HEK293 (cell line): ENCODE measurements at regions not wholly inside any gene's neighbourhood (a gene's known extent, or its start where the extent isn't known, plus 50 kb on each side); places are given as distances from the start of the nearest gene placed in this dataset.

Experiments
- CTCF ChIA-PET: fragments of 350-600 bp; formaldehyde crosslinking; extraction: SDS; loops from one replicate; lab custom pipeline; 2021; ENCODE audit warnings: antibody characterized with exemption; lab: Yijun Ruan, JAX
- POLR2A ChIA-PET: fragments of 300-600 bp; formaldehyde crosslinking; extraction: SDS; loops from one replicate; lab custom pipeline; 2020; ENCODE audit warnings: antibody characterized with exemption, inconsistent platforms; lab: Yijun Ruan, JAX
- H3K27ac ChIP-seq: fragments of 200-500 bp; sonication (Bioruptor generic); 2 replicates; pipeline ENCODE4 v1.5.1; 2014; ENCODE audit warnings: low read depth, low read length, control low read depth, inconsistent platforms; ENCODE audit errors: extremely low read depth
- H3K36me3 ChIP-seq, 2 experiments: fragments of 200-500 bp in 1 of 2; sonication (Bioruptor generic) in 1 of 2; 1 replicate in 1 of 2; 2 replicates in 1 of 2; pipeline ENCODE4 v1.5.1; 2014 to 2017; ENCODE audit warnings: inconsistent platforms in 2 of 2, low read length in 2 of 2; ENCODE audit not compliant: control insufficient read depth in 2 of 2, insufficient read depth in 1 of 2
- H3K4me1 ChIP-seq: fragments of 200-500 bp; sonication (Bioruptor generic); 2 replicates; pipeline ENCODE4 v1.5.1; 2014; ENCODE audit warnings: mild to moderate bottlenecking, low read length, inconsistent platforms; ENCODE audit not compliant: control insufficient read depth, insufficient read depth
- H3K4me3 ChIP-seq: 2 replicates; pipeline ENCODE4 v1.5.1; 2011; ENCODE audit warnings: low read depth, mild to moderate bottlenecking, control low read depth, low read length, moderate library complexity
- H3K9me3 ChIP-seq: fragments of 200-500 bp; sonication (Bioruptor generic); 2 replicates; pipeline ENCODE4 v1.5.1; 2014; ENCODE audit warnings: low read depth, low read length, inconsistent platforms; ENCODE audit not compliant: control insufficient read depth, insufficient read depth
- BCL6B ChIP-seq: fragments of 450-650 bp; formaldehyde crosslinking; IDR thresholded peaks from 2 replicates; pipeline ENCODE4 v1.5.1; 2017; ENCODE audit warnings: missing biosample characterization, missing genetic modification characterization
- FEZF1 ChIP-seq: fragments of 450-650 bp; formaldehyde crosslinking; IDR thresholded peaks from 2 replicates; pipeline ENCODE4 v1.5.1; 2016; ENCODE audit warnings: missing biosample characterization, missing genetic modification characterization
- REPIN1 ChIP-seq: fragments of 450-650 bp; formaldehyde crosslinking; IDR thresholded peaks from 2 replicates; pipeline ENCODE4 v1.5.1; 2017; ENCODE audit warnings: missing biosample characterization, missing genetic modification characterization, low read depth
- SCRT2 ChIP-seq: fragments of 450-650 bp; formaldehyde crosslinking; IDR thresholded peaks from 2 replicates; pipeline ENCODE4 v1.5.1; 2016; ENCODE audit warnings: missing biosample characterization, missing genetic modification characterization
- WT1 ChIP-seq: fragments of 450-650 bp; formaldehyde crosslinking; IDR thresholded peaks from 2 replicates; pipeline ENCODE4 v1.5.1; 2016; ENCODE audit warnings: missing biosample characterization, missing genetic modification characterization
- ZBTB20 ChIP-seq: fragments of 450-650 bp; formaldehyde crosslinking; IDR thresholded peaks from 2 replicates; pipeline ENCODE4 v1.5.1; 2016; ENCODE audit warnings: missing biosample characterization, missing genetic modification characterization
- ZNF114 ChIP-seq: fragments of 450-650 bp; formaldehyde crosslinking; IDR thresholded peaks from 2 replicates; pipeline ENCODE4 v1.5.0; 2017; ENCODE audit warnings: missing biosample characterization, missing genetic modification characterization
- ZNF169 ChIP-seq: fragments of 450-650 bp; formaldehyde crosslinking; IDR thresholded peaks from 2 replicates; pipeline ENCODE4 v1.5.1; 2016; ENCODE audit warnings: missing biosample characterization, missing genetic modification characterization
- ZNF211 ChIP-seq: fragments of 450-650 bp; formaldehyde crosslinking; IDR thresholded peaks from 2 replicates; pipeline ENCODE4 v1.5.1; 2016; ENCODE audit warnings: low read depth, missing biosample characterization, missing genetic modification characterization
- ZNF221 ChIP-seq: fragments of 450-650 bp; formaldehyde crosslinking; IDR thresholded peaks from 2 replicates; pipeline ENCODE4 v1.5.1; 2017; ENCODE audit warnings: missing biosample characterization, missing genetic modification characterization, borderline replicate concordance
- ZNF239 ChIP-seq: fragments of 450-650 bp; formaldehyde crosslinking; IDR thresholded peaks from 2 replicates; pipeline ENCODE4 v1.5.1; 2016; ENCODE audit warnings: missing biosample characterization, missing genetic modification characterization
- ZNF335 ChIP-seq: fragments of 450-650 bp; formaldehyde crosslinking; conservative IDR thresholded peaks from 2 replicates; pipeline ENCODE4 v1.5.1; 2016; ENCODE audit warnings: missing biosample characterization, missing genetic modification characterization
- ZNF354C ChIP-seq: fragments of 450-650 bp; formaldehyde crosslinking; IDR thresholded peaks from 2 replicates; pipeline ENCODE4 v1.5.1; 2016; ENCODE audit warnings: missing biosample characterization, missing genetic modification characterization, low read depth, borderline replicate concordance
- ZNF529 ChIP-seq: fragments of 450-650 bp; formaldehyde crosslinking; IDR thresholded peaks from 2 replicates; pipeline ENCODE4 v1.5.1; 2017; ENCODE audit warnings: missing genetic modification characterization, missing biosample characterization; ENCODE audit not compliant: insufficient replicate concordance
- ZNF555 ChIP-seq: fragments of 450-650 bp; formaldehyde crosslinking; conservative IDR thresholded peaks from 2 replicates; pipeline ENCODE4 v1.5.1; 2017; ENCODE audit warnings: missing biosample characterization, mild to moderate bottlenecking, missing genetic modification characterization, inconsistent platforms
- ZNF558 ChIP-seq: fragments of 450-650 bp; formaldehyde crosslinking; IDR thresholded peaks from 2 replicates; pipeline ENCODE4 v1.5.1; 2016; ENCODE audit warnings: missing biosample characterization, missing genetic modification characterization
- ZNF561 ChIP-seq: fragments of 450-650 bp; IDR thresholded peaks from 2 replicates; pipeline ENCODE4 v1.5.1; 2018; ENCODE audit warnings: missing biosample characterization, missing genetic modification characterization, borderline replicate concordance
- ZNF580 ChIP-seq: fragments of 450-650 bp; formaldehyde crosslinking; IDR thresholded peaks from 2 replicates; pipeline ENCODE4 v1.5.1; 2016; ENCODE audit warnings: missing biosample characterization, missing genetic modification characterization
- ZNF623 ChIP-seq: fragments of 450-650 bp; formaldehyde crosslinking; IDR thresholded peaks from 2 replicates; pipeline ENCODE4 v1.5.1; 2016; ENCODE audit warnings: missing biosample characterization, missing genetic modification characterization
- ZNF654 ChIP-seq: fragments of 450-650 bp; formaldehyde crosslinking; IDR thresholded peaks from 2 replicates; pipeline ENCODE4 v1.5.1; 2016; ENCODE audit warnings: low read depth, missing biosample characterization, missing genetic modification characterization
- ZNF76 ChIP-seq: fragments of 450-650 bp; formaldehyde crosslinking; IDR thresholded peaks from 2 replicates; pipeline ENCODE4; 2016; ENCODE audit warnings: low read depth, missing biosample characterization, missing genetic modification characterization, borderline replicate concordance

GRCh38 chr4:59685626-59686025 lies 1514.5 kb upstream of the ADGRL3 start:
- Histone ChIP-seq H3K36me3 (no peaks in the 10 kb centered on the region), H3K4me3 (no peak overlapping the region), H3K9me3 (no peaks in the 10 kb centered on the region), H3K4me1 (no peaks in the 10 kb centered on the region), H3K27ac (no peak overlapping the region)
- ChIA-PET CTCF (no interaction called here), POLR2A (no interaction called here)
- no peak for TF ChIP-seq ZNF555
- no peak for TF ChIP-seq ZNF561 (tag by site-specific recombination)
- no peak for TF ChIP-seq ZBTB20 (tag by site-specific recombination)
- TF ChIP-seq BCL6B (tag by site-specific recombination): no peak
- TF ChIP-seq ZNF169 (tag by site-specific recombination): no peak
- no peak for TF ChIP-seq ZNF335 (tag by site-specific recombination)
- no peak for TF ChIP-seq ZNF354C (tag by site-specific recombination)
- TF ChIP-seq ZNF558 (tag by site-specific recombination): no peak

GRCh38 chr4:59689149-59689548 lies 1511.0 kb upstream of the ADGRL3 start:
- Histone ChIP-seq H3K27ac (no peak overlapping the region), H3K4me3 (no peak overlapping the region), H3K4me1 (no peaks in the 10 kb centered on the region), H3K9me3 (no peaks in the 10 kb centered on the region), H3K36me3 (no peaks in the 10 kb centered on the region)
- no peak for TF ChIP-seq REPIN1 (tag by site-specific recombination)
- no peak for TF ChIP-seq ZNF623
- no peak for TF ChIP-seq ZNF529 (tag by site-specific recombination)
- no peak for TF ChIP-seq ZNF239 (tag by site-specific recombination)
- ChIA-PET POLR2A (no interaction called here), CTCF (no interaction called here)

- no peak overlapping the region for H3K4me3 ChIP-seq
- CTCF ChIA-PET: no interaction called here
- POLR2A ChIA-PET: no interaction called here
- no peaks in the 10 kb centered on the region for H3K36me3 ChIP-seq
- no peak overlapping the region for H3K27ac ChIP-seq
- no peaks in the 10 kb centered on the region for H3K4me1 ChIP-seq
- TF ChIP-seq ZNF654 (tag by site-specific recombination) (no peak), ZNF221 (tag by site-specific recombination) (no peak), WT1 (tag by site-specific recombination) (no peak), FEZF1 (no peak)
- no peaks in the 10 kb centered on the region for H3K9me3 ChIP-seq
Measured at GRCh38 chr4:59695355-59696053, 1504.6 kb upstream of the ADGRL3 start.

- ChIA-PET CTCF (no interaction called here), POLR2A (no interaction called here)
- TF ChIP-seq ZNF76 (no peak), SCRT2 (tag by site-specific recombination) (no peak), ZNF580 (no peak), ZNF114 (tag by site-specific recombination) (no peak), ZNF211 (tag by site-specific recombination) (no peak), REPIN1 (tag by site-specific recombination) (no peak)
- no peaks in the 10 kb centered on the region for H3K36me3 ChIP-seq
- no peaks in the 10 kb centered on the region for H3K4me1 ChIP-seq
- no peak overlapping the region for H3K4me3 ChIP-seq
- H3K27ac ChIP-seq: no peak overlapping the region
- H3K9me3 ChIP-seq: no peaks in the 10 kb centered on the region
Measured at GRCh38 chr4:59698041-59698440, 1502.1 kb upstream of the ADGRL3 start.
